H1 (cell line): ENCODE measurements at regions not wholly inside any gene's neighbourhood (a gene's known extent, or its start where the extent isn't known, plus 50 kb on each side); places are given as distances from the start of the nearest gene placed in this dataset.

Experiments
- CTCF ChIA-PET: fragments of 300-600 bp; sonication (Branson Sonifier 250); formaldehyde crosslinking; loops from one replicate; lab custom pipeline; 2021; ENCODE audit not compliant: partially characterized antibody; lab: Charles Lee
- POLR2A ChIA-PET: fragments of 300-600 bp; sonication (Branson Sonifier 250); formaldehyde crosslinking; loops from one replicate; lab custom pipeline; 2021; ENCODE audit warnings: inconsistent platforms; ENCODE audit not compliant: partially characterized antibody; lab: Charles Lee
- DNase-seq, 2 experiments: peaks; one replicate each; pipeline versions ENCODE4 v3.0.0 to v3.0.0-alpha.2; 2010 to 2022; ENCODE audit warnings: low spot score in 2 of 2, low read depth in 1 of 2, mixed read lengths in 1 of 2
- FAIRE-seq: peaks from 2 replicates; lab custom pipeline; 2011; peaks lifted over from hg19 to GRCh38; lab: Jason Lieb, UNC
- H2AFZ ChIP-seq: 2 replicates; pipeline ENCODE4 v1.8.1; 2012; ENCODE audit warnings: low read length, inconsistent platforms
- H2AK5ac ChIP-seq: 2 replicates; pipeline ENCODE4 v1.6.1; 2013; ENCODE audit warnings: low read depth, low read length
- H2BK120ac ChIP-seq: replicated peaks from 2 replicates; pipeline ENCODE3; 2013; ENCODE audit warnings: low read depth, low read length, inconsistent platforms
- H2BK12ac ChIP-seq: 2 replicates; pipeline ENCODE4 v1.6.1; 2013; ENCODE audit warnings: low read depth, low read length
- H2BK15ac ChIP-seq: 2 replicates; pipeline ENCODE4 v1.6.1; 2013; ENCODE audit warnings: low read length
- H2BK20ac ChIP-seq: 2 replicates; pipeline ENCODE4 v1.6.1; 2013; ENCODE audit warnings: low read length
- H2BK5ac ChIP-seq: 2 replicates; pipeline ENCODE4 v1.6.1; 2013; ENCODE audit warnings: low read depth, low read length
- H3K14ac ChIP-seq: 2 replicates; pipeline ENCODE4 v1.6.1; 2013; ENCODE audit warnings: inconsistent platforms; ENCODE audit not compliant: insufficient read length
- H3K18ac ChIP-seq: 2 replicates; pipeline ENCODE4 v1.6.1; 2013; ENCODE audit warnings: low read length; ENCODE audit errors: extremely low read depth
- H3K23ac ChIP-seq: 2 replicates; pipeline ENCODE4 v1.6.1; 2013; ENCODE audit warnings: inconsistent platforms; ENCODE audit not compliant: insufficient read length
- H3K23me2 ChIP-seq: 2 replicates; pipeline ENCODE4 v1.6.1; 2013; ENCODE audit warnings: low read depth, low read length
- H3K27ac ChIP-seq: 2 replicates; pipeline ENCODE4 v1.6.1; 2011; ENCODE audit warnings: low read depth, low read length, inconsistent platforms
- H3K27me3 ChIP-seq, 4 experiments: replicated peaks in 1 of 4; 1 replicate in 1 of 4; 2 replicates in 3 of 4; pipeline versions ENCODE4 v1.6.1 to v1.8.1; 2011 to 2013; ENCODE audit warnings: low read length in 3 of 4, mild to moderate bottlenecking in 3 of 4, inconsistent platforms in 2 of 4, mixed read lengths in 2 of 4, moderate library complexity in 1 of 4; ENCODE audit not compliant: control insufficient read depth in 3 of 4, insufficient read depth in 3 of 4; ENCODE audit errors: extremely low read depth in 1 of 4
- H3K36me3 ChIP-seq, 4 experiments: 2 replicates each; pipeline versions ENCODE4 v1.6.1 to v1.8.1; 2011 to 2013; ENCODE audit warnings: mild to moderate bottlenecking in 4 of 4, low read length in 3 of 4, moderate library complexity in 2 of 4, control low read depth in 1 of 4, inconsistent platforms in 1 of 4; ENCODE audit not compliant: insufficient read depth in 4 of 4, control insufficient read depth in 2 of 4
- H3K4ac ChIP-seq: replicated peaks from 2 replicates; pipeline ENCODE3; 2013; ENCODE audit warnings: low read length, low read depth, mixed read lengths, inconsistent platforms; ENCODE audit not compliant: insufficient read length
- H3K4me1 ChIP-seq, 4 experiments: replicated peaks in 1 of 4; 1 replicate in 1 of 4; 2 replicates in 3 of 4; pipeline versions ENCODE4 v1.6.1 to v1.8.1; 2011 to 2013; ENCODE audit warnings: low read length in 3 of 4, inconsistent platforms in 2 of 4, mixed read lengths in 1 of 4; ENCODE audit not compliant: insufficient read depth in 4 of 4, control insufficient read depth in 3 of 4
- H3K4me2 ChIP-seq, 2 experiments: 2 replicates each; pipeline versions ENCODE4 v1.6.1 to v1.8.1; 2011 to 2013; ENCODE audit warnings: low read depth in 2 of 2, low read length in 2 of 2, control low read depth in 1 of 2, inconsistent platforms in 1 of 2, mild to moderate bottlenecking in 1 of 2; ENCODE audit not compliant: insufficient read depth in 1 of 2
- H3K4me3 ChIP-seq, 4 experiments: fragments of 200-600, 300-600 bp in 1 of 4; sonication (generic), shearing (Covaris generic), sonication (Bioruptor Twin) in 1 of 4; 2 replicates each; pipeline versions ENCODE4 v1.5.1 to v1.8.1; 2011 to 2016; ENCODE audit warnings: low read length in 4 of 4, low read depth in 3 of 4, control low read depth in 2 of 4, inconsistent platforms in 2 of 4, mild to moderate bottlenecking in 2 of 4, mixed read lengths in 1 of 4, moderate library complexity in 1 of 4; ENCODE audit not compliant: insufficient read depth in 2 of 4; ENCODE audit errors: extremely low read depth in 1 of 4
- H3K56ac ChIP-seq: replicated peaks from 2 replicates; pipeline ENCODE3; 2013; ENCODE audit warnings: low read depth, mild to moderate bottlenecking, mixed read lengths, low read length, inconsistent platforms; ENCODE audit not compliant: insufficient read length
- H3K79me1 ChIP-seq: 2 replicates; pipeline ENCODE4 v1.6.1; 2013; ENCODE audit warnings: low read depth, low read length, control low read depth
- H3K79me2 ChIP-seq, 2 experiments: 2 replicates each; pipeline versions ENCODE4 v1.6.1 to v1.8.1; 2012 to 2013; ENCODE audit warnings: low read length in 2 of 2, mild to moderate bottlenecking in 2 of 2, inconsistent platforms in 1 of 2; ENCODE audit not compliant: insufficient read depth in 2 of 2, control insufficient read depth in 1 of 2
- H3K9ac ChIP-seq, 4 experiments: replicated peaks in 1 of 4; 1 replicate in 1 of 4; 2 replicates in 3 of 4; pipeline versions ENCODE4 v1.6.1 to v1.8.1; 2011 to 2013; ENCODE audit warnings: low read depth in 3 of 4, low read length in 3 of 4, control low read depth in 2 of 4, mild to moderate bottlenecking in 2 of 4, moderate library complexity in 2 of 4, inconsistent platforms in 1 of 4; ENCODE audit errors: extremely low read depth in 1 of 4
- H3K9me3 ChIP-seq, 2 experiments: 2 replicates each; pipeline versions ENCODE4 v1.6.1 to v1.8.1; 2012 to 2013; ENCODE audit warnings: mild to moderate bottlenecking in 2 of 2, moderate library complexity in 2 of 2, control low read depth in 1 of 2, inconsistent platforms in 1 of 2, low read depth in 1 of 2, low read length in 1 of 2, mixed read lengths in 1 of 2; ENCODE audit not compliant: insufficient read depth in 2 of 2
- H4K20me1 ChIP-seq, 2 experiments: replicated peaks in 1 of 2; 2 replicates each; pipeline versions ENCODE3 to v1.8.1; 2011 to 2013; ENCODE audit warnings: inconsistent platforms in 2 of 2, low read length in 2 of 2, mild to moderate bottlenecking in 1 of 2; ENCODE audit not compliant: insufficient read depth in 2 of 2, control insufficient read depth in 1 of 2
- H4K5ac ChIP-seq: 2 replicates; pipeline ENCODE4 v1.6.1; 2013; ENCODE audit warnings: low read length, low read depth, mixed read lengths, inconsistent platforms; ENCODE audit not compliant: insufficient read length
- H4K8ac ChIP-seq: 2 replicates; pipeline ENCODE4 v1.8.0; 2013; ENCODE audit warnings: mild to moderate bottlenecking, moderate library complexity, low read length, inconsistent platforms; ENCODE audit not compliant: insufficient read depth; ENCODE audit errors: extremely low read depth
- H4K91ac ChIP-seq: replicated peaks from 2 replicates; pipeline ENCODE3; 2013; ENCODE audit warnings: low read length, mixed read lengths, inconsistent platforms; ENCODE audit not compliant: insufficient read length
- CEBPB ChIP-seq: IDR thresholded peaks from 2 replicates; pipeline ENCODE4 v1.6.1; 2012; ENCODE audit warnings: low read depth, low read length
- FOSL1 ChIP-seq: IDR thresholded peaks from 2 replicates; pipeline ENCODE4 v1.6.1; 2011; ENCODE audit warnings: mild to moderate bottlenecking, low read depth, low read length, moderate library complexity; ENCODE audit not compliant: insufficient read depth
- RNF2 ChIP-seq: fragments of 200-900, 300-1000 bp; sonication (generic); IDR thresholded peaks from 2 replicates; pipeline ENCODE4 v1.7.1; 2016; ENCODE audit warnings: borderline replicate concordance, low read depth, mild to moderate bottlenecking, antibody characterized with exemption, low read length; ENCODE audit not compliant: poor library complexity, severe bottlenecking; ENCODE audit errors: missing control alignments
- WGBS, 2 experiments: shearing (Covaris generic) in 1 of 2; methylation state at CpG; one replicate each; pipeline versions ENCODE4 v1.1.6 to v1.1.7; 2013 to 2015; ENCODE audit warnings: low lambda C conversion rate in 2 of 2, mixed read lengths in 2 of 2, inconsistent platforms in 1 of 2, low coverage in 1 of 2, missing lambda C conversion rate in 1 of 2; ENCODE audit not compliant: insufficient replicate concordance in 2 of 2, insufficient coverage in 1 of 2, insufficient read length in 1 of 2; ENCODE audit errors: extremely low coverage in 1 of 2, missing lambda C conversion rate in 1 of 2; 5-methylcytosine and 5-hydroxymethylcytosine counted together
- TF ChIP-seq, protein P1 (sequence below): IDR thresholded peaks from 2 replicates; pipeline ENCODE4 v1.6.1; 2011; ENCODE audit warnings: low read length, improper control_type of control experiment

DNA sequence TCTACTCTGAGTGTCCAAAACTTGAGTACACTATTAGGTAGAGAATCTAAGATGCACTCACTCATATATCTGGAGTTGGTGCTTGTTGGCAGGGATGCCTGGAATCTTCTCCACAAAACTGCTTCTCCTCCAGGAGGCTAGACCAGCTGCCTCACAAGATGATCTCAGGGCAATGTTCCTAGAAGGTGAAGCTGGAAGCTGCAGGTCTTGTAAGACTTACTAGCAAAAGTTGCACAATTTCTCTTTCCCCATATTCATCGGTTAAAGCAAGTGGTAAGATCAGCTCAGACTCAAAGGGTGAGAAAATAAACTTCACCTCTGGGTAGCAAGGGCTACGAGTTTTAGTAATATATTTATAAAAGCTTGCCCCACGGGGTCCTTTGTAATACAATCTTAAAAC is 454.4 kb upstream of the ACVR2A start:
- H2BK5ac ChIP-seq = no peak overlapping the region
- H3K4ac ChIP-seq = no peak overlapping the region
- DNase-seq (no peak), FAIRE-seq (no peak)
- H3K23ac ChIP-seq = no peak overlapping the region
- TF ChIP-seq FOSL1 = no peak
- no peak for TF ChIP-seq RNF2
- TF ChIP-seq, protein P1, sequence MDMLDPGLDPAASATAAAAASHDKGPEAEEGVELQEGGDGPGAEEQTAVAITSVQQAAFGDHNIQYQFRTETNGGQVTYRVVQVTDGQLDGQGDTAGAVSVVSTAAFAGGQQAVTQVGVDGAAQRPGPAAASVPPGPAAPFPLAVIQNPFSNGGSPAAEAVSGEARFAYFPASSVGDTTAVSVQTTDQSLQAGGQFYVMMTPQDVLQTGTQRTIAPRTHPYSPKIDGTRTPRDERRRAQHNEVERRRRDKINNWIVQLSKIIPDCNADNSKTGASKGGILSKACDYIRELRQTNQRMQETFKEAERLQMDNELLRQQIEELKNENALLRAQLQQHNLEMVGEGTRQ = no peak
- TF ChIP-seq CEBPB = 0 out of 2 replicates have a peak, but pooled peaks have one; percentile 7
- ChIA-PET POLR2A (no interaction called here), CTCF (interaction anchor here (1.5 kb wide), 1 partner anchor 383 kb away, joined by 3 read pairs; no protein-coding TSS in a partner anchor)
- H4K8ac ChIP-seq = no peak overlapping the region
- no peak overlapping the region for H3K9ac ChIP-seq
- H3K4me2 ChIP-seq = no peak overlapping the region
- H3K14ac ChIP-seq = no peak overlapping the region
- H4K91ac ChIP-seq = no peak overlapping the region
- no peak overlapping the region for H2AK5ac ChIP-seq
- H3K4me1 ChIP-seq = peaks cover 0 to 5% (median 0%) of the 10 kb centered on the region in 4 experiments; a peak in 1 of 7 replicates
- H2BK15ac ChIP-seq = no peak overlapping the region
- no peak overlapping the region for H2BK120ac ChIP-seq
- H2BK20ac ChIP-seq = no peak overlapping the region
- H3K23me2 ChIP-seq = no peaks in the 10 kb centered on the region; the same call in 1 of the 2 replicates
- H3K18ac ChIP-seq = no peak overlapping the region
- H3K9me3 ChIP-seq = no peaks in the 10 kb centered on the region
- no peak overlapping the region for H3K56ac ChIP-seq
- H2AFZ ChIP-seq = 0 out of 2 replicates have a peak overlapping the region, but pooled peaks have one; percentile 17
- no peak overlapping the region for H3K27ac ChIP-seq
- no peaks in the 10 kb centered on the region for H3K79me2 ChIP-seq
- no peaks in the 10 kb centered on the region for H3K79me1 ChIP-seq
- H4K5ac ChIP-seq = no peak overlapping the region
- no peak overlapping the region for H3K4me3 ChIP-seq
- no peaks in the 10 kb centered on the region for H3K27me3 ChIP-seq
- no peak overlapping the region for H2BK12ac ChIP-seq
- WGBS, 2 experiments = 80% methylated on average over 3 of the region's 3 CpGs; no CpG with 5 or more reads in 1 of the 2 experiments
- no peaks in the 10 kb centered on the region for H4K20me1 ChIP-seq
- no peaks in the 10 kb centered on the region for H3K36me3 ChIP-seq
